Smooth muscle cell (in vitro differentiated cells): ENCODE measurements at regions not wholly inside any gene's neighbourhood (a gene's known extent, or its start where the extent isn't known, plus 50 kb on each side); places are given as distances from the start of the nearest gene placed in this dataset.

Source experiments
- DNase-seq: peaks from one replicate; lab custom pipeline; 2025; ENCODE audit not compliant: unreplicated experiment; lab: John Stamatoyannopoulos, UW
- H2AFZ ChIP-seq: fragments of 200-600 bp; sonication (generic); 2 replicates; pipeline ENCODE4 v1.6.0; 2016; ENCODE audit warnings: antibody characterized with exemption, low read depth, mild to moderate bottlenecking
- H3F3A ChIP-seq: fragments of 200-600 bp; sonication (generic); 2 replicates; pipeline ENCODE4 v1.6.0; 2017; ENCODE audit warnings: antibody characterized with exemption, low read depth
- H3K27ac ChIP-seq: fragments of 200-600 bp; sonication (generic); 2 replicates; pipeline ENCODE4 v1.5.1; 2016; ENCODE audit warnings: low read depth, mild to moderate bottlenecking
- H3K27me3 ChIP-seq: fragments of 200-600 bp; sonication (generic); 2 replicates; pipeline ENCODE4 v1.6.1; 2016; ENCODE audit warnings: low read depth, mild to moderate bottlenecking
- H3K36me3 ChIP-seq: fragments of 200-600 bp; sonication (generic); 2 replicates; pipeline ENCODE4 v1.5.1; 2016; ENCODE audit warnings: low read depth
- H3K4me1 ChIP-seq: fragments of 200-600 bp; sonication (generic); 2 replicates; pipeline ENCODE4 v1.5.1; 2016; ENCODE audit warnings: low read depth
- H3K4me2 ChIP-seq: fragments of 200-600 bp; sonication (generic); 2 replicates; pipeline ENCODE4 v1.6.0; 2016; ENCODE audit warnings: mild to moderate bottlenecking
- H3K4me3 ChIP-seq: fragments of 200-600 bp; sonication (generic); 2 replicates; pipeline ENCODE4 v1.5.1; 2016; ENCODE audit warnings: mild to moderate bottlenecking
- H3K79me2 ChIP-seq: fragments of 200-600 bp; sonication (generic); 2 replicates; pipeline ENCODE4 v1.6.0; 2016; ENCODE audit warnings: low read depth, mild to moderate bottlenecking
- H3K9ac ChIP-seq: fragments of 200-600 bp; sonication (generic); 2 replicates; pipeline ENCODE4 v1.6.0; 2016; ENCODE audit warnings: low read depth
- H3K9me3 ChIP-seq: fragments of 200-600 bp; sonication (generic); replicated peaks from 2 replicates; pipeline ENCODE4 v1.5.1; 2016; ENCODE audit warnings: low read depth
- H4K20me1 ChIP-seq: fragments of 200-600 bp; sonication (generic); 2 replicates; pipeline ENCODE4 v1.6.0; 2016; ENCODE audit warnings: low read depth
- WGBS: methylation state at CpG from one replicate; pipeline ENCODE4 v1.1.7; 2016; ENCODE audit warnings: low lambda C conversion rate; 5-methylcytosine and 5-hydroxymethylcytosine counted together
- TF ChIP-seq, protein P1 (sequence below): fragments of 200-600 bp; sonication (generic); IDR thresholded peaks from 2 replicates; pipeline ENCODE4 v1.5.1; 2017; ENCODE audit warnings: borderline replicate concordance, mild to moderate bottlenecking, antibody characterized with exemption; ENCODE audit not compliant: insufficient read depth, poor library complexity, severe bottlenecking

DNA sequence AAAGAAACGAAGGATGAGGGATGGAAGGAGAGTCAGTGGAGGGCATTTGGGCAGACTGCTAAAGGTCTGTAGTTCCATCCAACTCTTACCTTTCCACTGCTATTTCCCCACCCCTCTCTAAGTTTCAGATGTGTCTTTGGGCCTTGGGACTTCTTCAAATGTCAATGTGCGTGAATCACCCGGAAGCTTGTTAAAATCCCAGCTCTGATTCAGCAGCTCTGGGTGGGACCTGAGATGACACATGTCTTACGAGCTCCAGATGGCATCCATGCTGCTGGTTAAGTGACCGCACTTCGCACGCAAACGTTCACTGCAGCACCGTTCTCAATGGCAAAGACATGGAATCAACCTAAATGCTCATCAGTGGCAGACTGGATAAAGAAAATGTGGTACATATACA, 309.9 kb downstream of the VRK1 start:
- no peaks in the 10 kb centered on the region for H4K20me1 ChIP-seq
- no peaks in the 10 kb centered on the region for H3F3A ChIP-seq
- H3K27me3 ChIP-seq = peaks cover 7% of the 10 kb centered on the region
- no peaks in the 10 kb centered on the region for H3K9me3 ChIP-seq
- no peak overlapping the region for H3K4me3 ChIP-seq
- H3K4me2 ChIP-seq = no peak overlapping the region
- no peak overlapping the region for H3K27ac ChIP-seq
- no peak for DNase-seq
- H3K36me3 ChIP-seq = no peaks in the 10 kb centered on the region
- 63% methylated on average over 9 of the region's 9 CpGs for WGBS
- H3K79me2 ChIP-seq = no peaks in the 10 kb centered on the region
- no peak overlapping the region for H2AFZ ChIP-seq
- no peak overlapping the region for H3K9ac ChIP-seq
- TF ChIP-seq, protein P1, sequence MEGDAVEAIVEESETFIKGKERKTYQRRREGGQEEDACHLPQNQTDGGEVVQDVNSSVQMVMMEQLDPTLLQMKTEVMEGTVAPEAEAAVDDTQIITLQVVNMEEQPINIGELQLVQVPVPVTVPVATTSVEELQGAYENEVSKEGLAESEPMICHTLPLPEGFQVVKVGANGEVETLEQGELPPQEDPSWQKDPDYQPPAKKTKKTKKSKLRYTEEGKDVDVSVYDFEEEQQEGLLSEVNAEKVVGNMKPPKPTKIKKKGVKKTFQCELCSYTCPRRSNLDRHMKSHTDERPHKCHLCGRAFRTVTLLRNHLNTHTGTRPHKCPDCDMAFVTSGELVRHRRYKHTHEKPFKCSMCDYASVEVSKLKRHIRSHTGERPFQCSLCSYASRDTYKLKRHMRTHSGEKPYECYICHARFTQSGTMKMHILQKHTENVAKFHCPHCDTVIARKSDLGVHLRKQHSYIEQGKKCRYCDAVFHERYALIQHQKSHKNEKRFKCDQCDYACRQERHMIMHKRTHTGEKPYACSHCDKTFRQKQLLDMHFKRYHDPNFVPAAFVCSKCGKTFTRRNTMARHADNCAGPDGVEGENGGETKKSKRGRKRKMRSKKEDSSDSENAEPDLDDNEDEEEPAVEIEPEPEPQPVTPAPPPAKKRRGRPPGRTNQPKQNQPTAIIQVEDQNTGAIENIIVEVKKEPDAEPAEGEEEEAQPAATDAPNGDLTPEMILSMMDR = no peak
- H3K4me1 ChIP-seq = no peaks in the 10 kb centered on the region

DNA sequence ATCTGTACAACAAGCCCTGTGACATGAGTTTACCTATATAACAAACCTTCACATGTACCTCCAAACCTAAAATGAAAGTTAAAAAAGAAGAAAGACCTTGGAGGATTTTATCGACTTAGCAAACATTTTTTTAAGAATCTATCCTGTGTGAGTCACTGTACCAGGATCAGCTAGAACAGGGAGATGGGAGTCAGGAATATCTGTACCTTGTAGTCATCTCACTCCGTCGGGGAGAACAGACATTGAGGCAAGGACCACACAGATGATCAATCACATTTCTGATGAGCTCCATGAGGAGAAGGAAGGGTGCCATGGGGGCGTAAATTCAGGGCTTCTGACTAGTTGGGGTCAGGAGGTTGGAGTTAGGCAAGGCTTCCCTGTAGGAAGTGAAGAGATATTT, 310.6 kb downstream of the VRK1 start:
- H3K9ac ChIP-seq = no peak overlapping the region
- H3K9me3 ChIP-seq = no peaks in the 10 kb centered on the region
- H3K4me2 ChIP-seq = no peak overlapping the region
- H3K4me3 ChIP-seq = no peak overlapping the region
- H4K20me1 ChIP-seq = no peaks in the 10 kb centered on the region
- no peaks in the 10 kb centered on the region for H3K4me1 ChIP-seq
- no peaks in the 10 kb centered on the region for H3K36me3 ChIP-seq
- no peak for DNase-seq
- no peak overlapping the region for H3K27ac ChIP-seq
- no peaks in the 10 kb centered on the region for H3F3A ChIP-seq
- no peak overlapping the region for H2AFZ ChIP-seq
- TF ChIP-seq, protein P1 = no peak
- peaks cover 7% of the 10 kb centered on the region for H3K27me3 ChIP-seq
- no peaks in the 10 kb centered on the region for H3K79me2 ChIP-seq
- 85% methylated on average over 4 of the region's 4 CpGs for WGBS

DNA sequence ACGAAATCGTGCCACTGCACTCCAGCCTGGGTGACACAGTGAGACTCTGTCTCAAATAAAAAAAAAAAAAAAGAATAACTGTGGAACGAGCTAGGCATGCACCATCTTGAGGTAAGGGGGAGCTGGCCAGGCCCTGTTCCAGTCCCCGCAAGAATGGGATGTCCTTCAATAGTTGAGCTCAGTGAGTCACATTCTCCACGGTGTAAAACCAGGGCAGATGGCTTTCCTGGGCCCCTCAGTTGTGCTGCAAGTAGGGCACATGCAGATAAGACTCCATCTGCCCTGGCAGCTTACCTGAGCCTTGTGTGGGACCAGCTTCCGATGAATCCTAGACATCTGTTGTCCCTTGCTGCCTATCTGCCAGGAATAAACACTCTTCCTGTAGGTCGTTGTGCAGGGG, 312.1 kb downstream of the VRK1 start:
- Histone ChIP-seq H3K27me3 (no peaks in the 10 kb centered on the region), H2AFZ (no peak overlapping the region), H3K4me1 (no peaks in the 10 kb centered on the region), H3K4me3 (no peak overlapping the region), H4K20me1 (no peaks in the 10 kb centered on the region), H3K79me2 (no peaks in the 10 kb centered on the region), H3K4me2 (no peak overlapping the region), H3K9ac (no peak overlapping the region), H3K36me3 (no peaks in the 10 kb centered on the region), H3K27ac (no peak overlapping the region), H3K9me3 (no peaks in the 10 kb centered on the region), H3F3A (no peaks in the 10 kb centered on the region)
- 85% methylated on average over 7 of the region's 7 CpGs for WGBS
- TF ChIP-seq, protein P1 = no peak
- DNase-seq = no peak

DNA sequence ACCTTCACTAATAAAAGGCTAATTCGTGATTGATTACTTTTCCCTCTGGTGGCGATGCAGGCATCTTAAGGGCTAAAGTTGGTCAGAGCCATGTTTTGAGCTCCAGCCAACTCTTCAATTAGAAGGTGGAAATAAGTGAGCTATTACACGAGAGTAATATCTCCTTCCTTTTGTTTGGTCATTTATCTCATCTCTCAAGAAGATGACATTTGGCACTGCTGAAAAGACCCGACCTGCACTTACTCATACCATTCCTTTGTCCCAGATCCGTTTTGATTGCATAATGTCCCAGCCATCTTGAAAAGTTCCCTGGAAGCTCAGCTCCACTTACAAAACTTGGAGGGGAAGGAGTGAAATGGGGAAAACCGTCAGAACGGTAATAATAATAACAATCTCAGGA, 316.2 kb downstream of the VRK1 start:
- Histone ChIP-seq H2AFZ (no peak overlapping the region), H4K20me1 (no peaks in the 10 kb centered on the region), H3K9me3 (no peaks in the 10 kb centered on the region), H3F3A (no peaks in the 10 kb centered on the region), H3K36me3 (no peaks in the 10 kb centered on the region), H3K4me3 (no peak overlapping the region), H3K4me1 (no peaks in the 10 kb centered on the region), H3K4me2 (no peak overlapping the region), H3K79me2 (no peaks in the 10 kb centered on the region), H3K9ac (no peak overlapping the region), H3K27ac (no peak overlapping the region), H3K27me3 (no peaks in the 10 kb centered on the region)
- TF ChIP-seq, protein P1 = no peak
- 83% methylated on average over 7 of the region's 7 CpGs for WGBS
- DNase-seq = no peak
